NB4 (cell line): ENCODE measurements at regions not wholly inside any gene's neighbourhood (a gene's known extent, or its start where the extent isn't known, plus 50 kb on each side); places are given as distances from the start of the nearest gene placed in this dataset.

ENCODE experiments used
- CTCF ChIP-seq: IDR thresholded peaks from one replicate; pipeline ENCODE4 v1.5.1; 2012; ENCODE audit warnings: low read depth, low read length
- MAX ChIP-seq: IDR thresholded peaks from 2 replicates; pipeline ENCODE4 v1.6.1; 2011; ENCODE audit warnings: low read depth, low read length
- MYC ChIP-seq: IDR thresholded peaks from 2 replicates; pipeline ENCODE4 v1.6.1; 2011; ENCODE audit warnings: low read depth, low read length
- POLR2A ChIP-seq: IDR thresholded peaks from 2 replicates; pipeline ENCODE4 v1.6.1; 2011; ENCODE audit warnings: mild to moderate bottlenecking; ENCODE audit not compliant: insufficient read length; ENCODE audit errors: extremely low read depth

- TF ChIP-seq CTCF (no peak), POLR2A (no peak), MAX (peak; percentile 69), MYC (peak; percentile 51)
Measured at GRCh38 chr2:136582628-136583205, 182.6 kb upstream of the THSD7B start.
